KMS-11 (cell line): ENCODE measurements at regions not wholly inside any gene's neighbourhood (a gene's known extent, or its start where the extent isn't known, plus 50 kb on each side); places are given as distances from the start of the nearest gene placed in this dataset.
"Not testable (repeated sequence)": the region's sequence is repeated elsewhere in the genome, so short reads cannot be mapped to it uniquely, and the experiment has no call there.

ENCODE experiments used
- H2AFZ ChIP-seq: fragments of 200-600 bp; sonication (generic); 2 replicates; pipeline ENCODE4 v1.6.1; 2016; ENCODE audit warnings: antibody characterized with exemption, mixed run types, low read depth
- H3K27ac ChIP-seq: fragments of 200-600 bp; sonication (generic); 2 replicates; pipeline ENCODE4 v1.6.1; 2016; ENCODE audit warnings: mild to moderate bottlenecking, mixed run types
- H3K27me3 ChIP-seq: fragments of 200-600 bp; sonication (generic); 2 replicates; pipeline ENCODE4 v1.6.1; 2017; ENCODE audit warnings: mild to moderate bottlenecking, low read depth, mixed run types, moderate library complexity; ENCODE audit not compliant: insufficient read depth
- H3K36me3 ChIP-seq: fragments of 200-600 bp; sonication (generic); 2 replicates; pipeline ENCODE4 v1.6.1; 2017; ENCODE audit warnings: mild to moderate bottlenecking, mixed run types; ENCODE audit not compliant: insufficient read depth
- H3K4me1 ChIP-seq: fragments of 200-600 bp; sonication (generic); 2 replicates; pipeline ENCODE4 v1.6.1; 2016; ENCODE audit warnings: mild to moderate bottlenecking, low read depth, mixed run types; ENCODE audit not compliant: poor library complexity, severe bottlenecking
- H3K4me2 ChIP-seq: fragments of 200-600 bp; sonication (generic); 2 replicates; pipeline ENCODE4 v1.7.0; 2016; ENCODE audit warnings: mild to moderate bottlenecking, mixed run types
- H3K4me3 ChIP-seq: fragments of 200-600 bp; sonication (generic); IDR thresholded peaks from 2 replicates; pipeline ENCODE4 v1.6.1; 2017; ENCODE audit warnings: low read depth, low read length, mixed read lengths; ENCODE audit not compliant: insufficient read depth
- H3K79me2 ChIP-seq: fragments of 200-600 bp; sonication (generic); 2 replicates; pipeline ENCODE4 v1.6.1; 2016; ENCODE audit warnings: low read depth, mixed run types; ENCODE audit not compliant: insufficient read depth
- H3K9ac ChIP-seq: fragments of 200-600 bp; sonication (generic); 2 replicates; pipeline ENCODE4 v1.6.1; 2016; ENCODE audit warnings: mild to moderate bottlenecking, mixed run types
- H4K20me1 ChIP-seq: fragments of 200-600 bp; sonication (generic); 2 replicates; pipeline ENCODE4 v1.6.1; 2016; ENCODE audit warnings: mild to moderate bottlenecking, mixed run types; ENCODE audit not compliant: insufficient read depth
- TF ChIP-seq, protein P1 (sequence below): fragments of 200-600 bp; sonication (generic); conservative IDR thresholded peaks from 2 replicates; pipeline ENCODE4 v1.6.1; 2017; ENCODE audit warnings: low read depth, mild to moderate bottlenecking, antibody characterized with exemption, low read length, moderate library complexity, mixed read lengths

DNA sequence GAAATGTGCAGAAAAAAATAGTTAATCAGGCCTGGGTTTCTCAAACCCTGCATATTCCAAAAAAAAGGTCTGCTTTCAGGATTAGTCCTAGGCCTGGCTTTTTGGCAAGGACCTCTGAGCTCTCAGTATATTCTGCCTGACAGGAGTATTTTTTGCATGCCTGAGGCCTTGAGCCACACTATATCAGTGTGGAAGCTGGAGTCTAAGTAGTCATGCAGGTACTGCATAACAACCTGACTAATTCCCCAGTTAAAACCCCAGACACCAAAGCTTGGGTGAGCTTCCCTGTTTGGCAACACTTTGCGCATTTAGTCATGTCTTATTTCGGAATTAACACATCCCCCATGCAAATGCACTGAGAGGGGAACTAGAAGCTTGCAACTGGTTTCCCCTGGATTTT is 359.5 kb downstream of the CETN3 start:
- H3K4me2 ChIP-seq = no peak overlapping the region
- H3K4me3 ChIP-seq = no peak overlapping the region
- H3K27ac ChIP-seq = no peak overlapping the region
- H2AFZ ChIP-seq = no peak overlapping the region
- no peaks in the 10 kb centered on the region for H4K20me1 ChIP-seq
- TF ChIP-seq, protein P1, sequence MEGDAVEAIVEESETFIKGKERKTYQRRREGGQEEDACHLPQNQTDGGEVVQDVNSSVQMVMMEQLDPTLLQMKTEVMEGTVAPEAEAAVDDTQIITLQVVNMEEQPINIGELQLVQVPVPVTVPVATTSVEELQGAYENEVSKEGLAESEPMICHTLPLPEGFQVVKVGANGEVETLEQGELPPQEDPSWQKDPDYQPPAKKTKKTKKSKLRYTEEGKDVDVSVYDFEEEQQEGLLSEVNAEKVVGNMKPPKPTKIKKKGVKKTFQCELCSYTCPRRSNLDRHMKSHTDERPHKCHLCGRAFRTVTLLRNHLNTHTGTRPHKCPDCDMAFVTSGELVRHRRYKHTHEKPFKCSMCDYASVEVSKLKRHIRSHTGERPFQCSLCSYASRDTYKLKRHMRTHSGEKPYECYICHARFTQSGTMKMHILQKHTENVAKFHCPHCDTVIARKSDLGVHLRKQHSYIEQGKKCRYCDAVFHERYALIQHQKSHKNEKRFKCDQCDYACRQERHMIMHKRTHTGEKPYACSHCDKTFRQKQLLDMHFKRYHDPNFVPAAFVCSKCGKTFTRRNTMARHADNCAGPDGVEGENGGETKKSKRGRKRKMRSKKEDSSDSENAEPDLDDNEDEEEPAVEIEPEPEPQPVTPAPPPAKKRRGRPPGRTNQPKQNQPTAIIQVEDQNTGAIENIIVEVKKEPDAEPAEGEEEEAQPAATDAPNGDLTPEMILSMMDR = no peak
- no peaks in the 10 kb centered on the region for H3K4me1 ChIP-seq
- H3K27me3 ChIP-seq = no peaks in the 10 kb centered on the region
- no peaks in the 10 kb centered on the region for H3K79me2 ChIP-seq
- no peaks in the 10 kb centered on the region for H3K36me3 ChIP-seq
- H3K9ac ChIP-seq = no peak overlapping the region

- Histone ChIP-seq H3K27ac (no peak overlapping the region), H3K9ac (no peak overlapping the region), H3K27me3 (no peaks in the 10 kb centered on the region), H3K4me3 (no peak overlapping the region), H3K79me2 (no peaks in the 10 kb centered on the region), H3K4me1 (no peaks in the 10 kb centered on the region), H2AFZ (no peak overlapping the region), H3K36me3 (no peaks in the 10 kb centered on the region), H4K20me1 (no peaks in the 10 kb centered on the region), H3K4me2 (no peak overlapping the region)
- TF ChIP-seq, protein P1 = no peak
Observed at GRCh38 chr5:90047113-90047512, 362.4 kb downstream of the CETN3 start.

DNA sequence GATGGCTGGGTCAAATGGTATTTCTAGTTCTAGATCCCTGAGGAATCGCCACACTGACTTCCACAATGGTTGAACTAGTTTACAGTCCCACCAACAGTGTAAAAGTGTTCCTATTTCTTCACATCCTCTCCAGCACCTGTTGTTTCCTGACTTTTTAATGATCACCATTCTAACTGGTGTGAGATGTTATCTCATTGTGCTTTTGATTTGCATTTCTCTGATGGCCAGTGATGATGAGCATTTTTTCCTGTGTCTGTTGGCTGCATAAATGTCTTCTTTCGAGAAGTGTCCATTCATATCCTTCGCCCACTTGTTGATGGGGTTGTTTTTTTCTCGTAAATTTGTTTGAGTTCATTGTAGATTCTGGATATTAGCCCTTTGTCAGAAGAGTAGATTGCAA is 369.5 kb downstream of the CETN3 start:
- not testable (repeated sequence) for H4K20me1 ChIP-seq, H3K79me2 ChIP-seq, H3K36me3 ChIP-seq, H3K4me2 ChIP-seq, H3K9ac ChIP-seq, H2AFZ ChIP-seq, H3K27ac ChIP-seq, H3K4me3 ChIP-seq, H3K4me1 ChIP-seq, H3K27me3 ChIP-seq

DNA sequence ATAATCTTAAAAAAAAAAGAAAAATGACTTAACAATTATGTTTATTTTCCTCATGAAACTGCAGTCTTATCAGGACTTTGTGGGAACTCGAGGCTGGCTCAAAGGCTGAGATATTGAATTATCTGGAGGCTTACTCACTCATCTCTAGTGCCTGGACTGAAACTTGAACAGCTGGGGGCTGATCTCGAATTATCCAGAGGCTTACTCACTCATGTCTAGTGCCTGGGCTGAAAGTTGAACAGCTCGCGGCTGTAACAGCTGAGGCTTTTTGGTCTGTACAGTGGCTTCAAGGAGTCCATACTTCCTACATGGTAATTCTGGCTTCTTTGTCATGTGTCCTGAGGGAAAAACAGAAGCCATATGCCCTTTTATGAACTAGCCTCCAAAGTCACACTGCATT is 371.9 kb downstream of the CETN3 start:
- Histone ChIP-seq H3K27me3 (no peaks in the 10 kb centered on the region), H3K27ac (no peak overlapping the region), H3K79me2 (no peaks in the 10 kb centered on the region), H3K36me3 (no peaks in the 10 kb centered on the region), H3K4me3 (no peak overlapping the region), H4K20me1 (no peaks in the 10 kb centered on the region), H3K4me2 (no peak overlapping the region), H3K4me1 (no peaks in the 10 kb centered on the region), H2AFZ (no peak overlapping the region), H3K9ac (no peak overlapping the region)
- TF ChIP-seq, protein P1 = no peak

DNA sequence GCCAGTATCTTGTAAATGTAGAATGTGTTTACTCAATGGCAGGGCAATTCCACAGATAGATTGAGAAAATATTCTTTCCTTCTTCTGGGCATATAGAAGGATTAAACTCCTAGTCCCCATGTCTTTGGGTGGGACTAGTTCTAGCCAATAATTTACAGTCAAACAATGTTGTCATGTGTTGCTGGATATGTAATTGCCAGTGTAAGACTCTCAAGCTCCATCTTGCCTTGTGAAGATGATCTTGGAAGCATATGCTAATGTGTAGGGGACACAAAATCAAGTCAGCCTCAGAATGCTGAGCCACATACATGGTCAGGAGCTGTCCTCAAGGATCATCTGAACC is 386.9 kb downstream of the CETN3 start:
- Histone ChIP-seq H3K27ac (no peak overlapping the region), H3K4me2 (no peak overlapping the region), H3K4me3 (no peak overlapping the region), H3K36me3 (no peaks in the 10 kb centered on the region), H4K20me1 (no peaks in the 10 kb centered on the region), H3K27me3 (no peaks in the 10 kb centered on the region; the same call in 1 of the 2 replicates), H3K4me1 (peaks cover 7% of the 10 kb centered on the region), H3K9ac (no peak overlapping the region), H2AFZ (no peak overlapping the region), H3K79me2 (no peaks in the 10 kb centered on the region)
- TF ChIP-seq, protein P1 = no peak
